HL-60 (cell line): ENCODE measurements at regions not wholly inside any gene's neighbourhood (a gene's known extent, or its start where the extent isn't known, plus 50 kb on each side); places are given as distances from the start of the nearest gene placed in this dataset.

Experiments
- GABPA ChIP-seq: IDR thresholded peaks from 2 replicates; pipeline ENCODE4 v1.6.1; 2012; ENCODE audit warnings: low read depth
- POLR2AphosphoS5 ChIP-seq: IDR thresholded peaks from 2 replicates; pipeline ENCODE4 v1.6.1; 2012; ENCODE audit warnings: low read depth
- TF ChIP-seq, protein P1 (sequence below): IDR thresholded peaks from one replicate; pipeline ENCODE4 v1.5.1; 2011; ENCODE audit warnings: low read length, control low read depth, inconsistent platforms; ENCODE audit not compliant: insufficient read depth

DNA sequence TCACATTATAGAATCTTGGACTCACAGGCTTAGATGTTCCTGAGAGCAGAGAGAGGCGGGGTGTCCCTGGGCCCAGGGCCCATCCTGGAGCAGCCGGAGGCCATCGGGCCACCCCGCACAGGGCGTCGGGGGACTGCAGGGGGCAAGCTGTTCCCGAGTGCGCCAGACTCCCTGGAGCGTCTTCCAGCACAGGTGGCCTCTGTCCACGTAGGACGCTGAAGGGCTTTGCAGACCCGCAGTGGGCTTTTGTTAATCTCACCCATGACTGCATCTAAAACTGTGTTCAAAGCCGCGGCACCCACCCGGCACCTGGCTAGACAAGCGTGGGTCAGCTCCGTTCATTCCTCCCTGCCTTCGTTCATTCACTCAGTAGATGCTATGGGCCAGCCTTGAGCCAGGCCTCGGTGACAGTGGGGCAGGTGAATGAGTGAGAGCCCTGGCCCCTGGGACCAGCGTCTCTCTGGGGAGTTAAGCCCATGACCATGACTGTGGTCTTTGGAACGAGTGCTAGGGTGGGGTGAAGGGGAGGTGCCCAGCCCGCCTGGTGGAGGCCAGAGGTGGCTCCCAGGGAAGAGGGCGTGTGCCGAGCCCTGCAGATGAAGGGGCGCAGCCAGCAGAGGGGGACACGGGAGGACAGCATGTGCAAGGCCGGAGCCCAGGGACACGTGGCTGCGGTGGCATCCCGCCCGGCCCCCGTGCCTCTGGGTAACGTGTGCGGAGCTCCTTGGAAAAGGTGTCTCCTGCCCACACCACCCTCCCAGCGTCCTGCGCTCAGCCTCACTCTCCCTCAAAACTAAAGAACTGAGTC lies 98.3 kb downstream of the HMX1 start:
- no peak for TF ChIP-seq POLR2AphosphoS5
- TF ChIP-seq, protein P1, sequence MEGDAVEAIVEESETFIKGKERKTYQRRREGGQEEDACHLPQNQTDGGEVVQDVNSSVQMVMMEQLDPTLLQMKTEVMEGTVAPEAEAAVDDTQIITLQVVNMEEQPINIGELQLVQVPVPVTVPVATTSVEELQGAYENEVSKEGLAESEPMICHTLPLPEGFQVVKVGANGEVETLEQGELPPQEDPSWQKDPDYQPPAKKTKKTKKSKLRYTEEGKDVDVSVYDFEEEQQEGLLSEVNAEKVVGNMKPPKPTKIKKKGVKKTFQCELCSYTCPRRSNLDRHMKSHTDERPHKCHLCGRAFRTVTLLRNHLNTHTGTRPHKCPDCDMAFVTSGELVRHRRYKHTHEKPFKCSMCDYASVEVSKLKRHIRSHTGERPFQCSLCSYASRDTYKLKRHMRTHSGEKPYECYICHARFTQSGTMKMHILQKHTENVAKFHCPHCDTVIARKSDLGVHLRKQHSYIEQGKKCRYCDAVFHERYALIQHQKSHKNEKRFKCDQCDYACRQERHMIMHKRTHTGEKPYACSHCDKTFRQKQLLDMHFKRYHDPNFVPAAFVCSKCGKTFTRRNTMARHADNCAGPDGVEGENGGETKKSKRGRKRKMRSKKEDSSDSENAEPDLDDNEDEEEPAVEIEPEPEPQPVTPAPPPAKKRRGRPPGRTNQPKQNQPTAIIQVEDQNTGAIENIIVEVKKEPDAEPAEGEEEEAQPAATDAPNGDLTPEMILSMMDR: no peak
- TF ChIP-seq GABPA: no peak
